ENCODE measurements at regions not wholly inside any gene's neighbourhood (a gene's known extent, or its start where the extent isn't known, plus 50 kb on each side); places are given as distances from the start of the nearest gene placed in this dataset.

DNA sequence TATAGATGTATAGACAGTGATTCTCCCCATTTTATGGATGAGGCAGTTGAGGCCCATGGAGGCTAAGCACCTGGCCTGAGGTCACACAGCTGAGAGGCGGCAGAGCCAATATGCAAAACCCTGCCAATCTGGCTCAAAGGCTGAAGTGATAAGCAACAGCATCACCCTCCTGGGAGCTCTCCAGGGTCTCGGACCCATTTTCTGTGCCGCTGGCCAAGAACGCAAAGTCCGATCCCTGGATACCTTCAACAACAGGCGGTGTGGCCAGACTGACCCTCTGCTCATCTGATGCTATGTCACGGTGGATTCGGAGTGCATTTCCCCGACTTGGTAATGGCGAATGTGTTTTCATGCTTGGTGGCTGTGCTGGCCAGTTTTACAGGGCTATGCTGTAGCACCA lies 595.0 kb downstream of the TBC1D22A start:
- no peak for TF ChIP-seq TAF1 (IDR thresholded peaks at IDR 0.05; ENCODE audit: low read depth, low read length)
- TF ChIP-seq POLR2A (IDR thresholded peaks at IDR 0.05; ENCODE audit: low read depth, low read length), result no peak
- no peak for TF ChIP-seq POLR2AphosphoS5 (IDR thresholded peaks at IDR 0.05; ENCODE audit: low read depth, low read length)
- TF ChIP-seq POU2F2 (IDR thresholded peaks at IDR 0.05; ENCODE audit: low read depth, low read length), result no peak
- no peak for TF ChIP-seq SPI1 (IDR thresholded peaks at IDR 0.05; ENCODE audit: low read depth, low read length)

Data from GM12891 (cell line).